Glutamatergic neuron (in vitro differentiated cells): ENCODE measurements at regions not wholly inside any gene's neighbourhood (a gene's known extent, or its start where the extent isn't known, plus 50 kb on each side); places are given as distances from the start of the nearest gene placed in this dataset.
"Not testable (repeated sequence)": the region's sequence is repeated elsewhere in the genome, so short reads cannot be mapped to it uniquely, and the experiment has no call there.

Experiments
- DNase-seq: peaks from one replicate; pipeline ENCODE4 v3.0.0; 2022
- H3K27ac Mint-ChIP-seq: one replicate; pipeline ENCODE4 v1.8.0; 2020; ENCODE audit warnings: mild to moderate bottlenecking, mixed read lengths, inconsistent platforms; ENCODE audit not compliant: unreplicated experiment
- H3K27me3 Mint-ChIP-seq: one replicate; pipeline ENCODE4 v1.8.0; 2020; ENCODE audit warnings: mild to moderate bottlenecking, moderate library complexity, mixed read lengths, inconsistent platforms; ENCODE audit not compliant: unreplicated experiment
- H3K36me3 Mint-ChIP-seq: one replicate; pipeline ENCODE4 v1.8.0; 2020; ENCODE audit warnings: mild to moderate bottlenecking, mixed read lengths, inconsistent platforms; ENCODE audit not compliant: unreplicated experiment
- H3K4me1 Mint-ChIP-seq: one replicate; pipeline ENCODE4 v1.8.0; 2020; ENCODE audit warnings: mild to moderate bottlenecking, low read depth, mixed read lengths, inconsistent platforms; ENCODE audit not compliant: unreplicated experiment
- H3K4me3 Mint-ChIP-seq: one replicate; pipeline ENCODE4 v1.8.0; 2020; ENCODE audit warnings: mild to moderate bottlenecking, mixed read lengths, inconsistent platforms; ENCODE audit not compliant: unreplicated experiment
- H3K9me3 Mint-ChIP-seq: one replicate; pipeline ENCODE4 v1.8.0; 2020; ENCODE audit warnings: mild to moderate bottlenecking, moderate library complexity, mixed read lengths, inconsistent platforms; ENCODE audit not compliant: unreplicated experiment
- TF ChIP-seq, protein P1 (sequence below): fragments of 200-600 bp; sonication (generic); IDR thresholded peaks from one replicate; pipeline ENCODE4 v1.5.0; 2021; ENCODE audit not compliant: partially characterized antibody, unreplicated experiment

DNA sequence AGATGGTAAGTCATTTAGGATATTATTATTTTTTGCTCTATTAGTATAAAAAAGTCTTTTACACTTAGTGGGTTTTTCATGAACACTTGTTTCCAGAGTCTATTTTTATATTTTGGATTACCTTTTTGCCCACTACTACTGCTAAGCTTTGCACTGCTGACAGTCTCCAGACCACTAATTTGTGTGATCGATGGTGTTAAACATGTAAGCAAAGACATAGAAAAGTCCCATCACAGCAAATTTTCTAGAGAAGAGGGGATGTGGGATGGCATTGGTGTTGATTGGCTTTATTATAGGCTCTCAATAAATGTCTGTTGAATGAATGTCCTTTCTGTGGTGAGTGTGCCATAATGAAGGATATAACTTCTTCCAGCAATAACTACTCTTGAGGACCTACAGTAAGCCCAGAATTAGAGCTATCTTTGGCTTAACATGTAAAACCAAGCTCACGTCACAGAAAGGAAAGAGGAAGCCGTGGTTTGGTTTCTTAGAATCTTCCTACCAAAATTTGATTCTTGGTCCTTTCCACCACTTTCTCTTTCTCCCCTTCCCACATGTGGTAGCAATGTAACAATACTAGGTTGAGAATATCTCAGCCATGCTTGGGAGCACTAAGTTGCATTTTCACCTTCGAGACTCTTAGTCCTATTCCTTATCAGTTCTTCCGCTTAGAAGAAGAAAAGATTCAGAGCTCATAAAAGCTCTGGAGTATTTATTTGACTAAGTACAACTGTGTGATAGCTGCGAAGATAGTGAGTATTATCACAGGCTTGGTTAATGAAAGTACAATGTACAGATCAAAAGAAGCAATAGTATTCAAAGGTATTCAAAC lies 90.6 kb upstream of the UMPS start:
- H3K36me3 Mint-ChIP-seq, result no peaks in the 10 kb centered on the region

DNA sequence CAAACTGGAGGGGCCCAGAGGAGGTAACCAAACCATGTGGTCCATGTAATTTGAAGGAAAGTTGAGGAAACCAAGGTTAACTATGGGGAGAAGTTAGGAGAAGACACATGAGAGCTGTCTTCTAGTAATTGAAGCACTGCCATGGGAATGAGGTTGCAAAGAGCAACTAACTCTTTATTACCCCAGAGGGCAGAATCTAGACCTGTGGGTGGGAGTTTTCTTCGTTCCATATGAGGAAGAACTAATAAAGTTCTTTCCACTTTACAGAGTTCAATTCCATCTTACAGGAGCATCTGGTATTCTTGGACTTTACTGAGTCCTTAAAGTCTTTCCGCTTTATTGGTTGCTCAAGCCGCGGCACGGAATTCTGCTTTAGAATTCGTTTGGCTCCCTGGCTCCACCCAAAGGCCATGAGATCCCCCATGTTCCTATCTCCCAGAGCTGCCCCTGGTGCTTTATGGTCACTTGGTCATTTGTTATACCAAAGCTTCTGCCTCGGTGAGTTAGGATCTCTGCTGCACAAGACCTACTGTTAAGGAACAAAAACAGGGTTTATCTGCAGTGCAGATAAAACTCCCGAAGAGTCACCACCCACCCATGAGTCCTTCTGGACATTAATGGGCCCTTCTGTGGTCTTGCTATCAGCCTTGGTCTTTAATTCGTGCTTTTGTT lies 89.5 kb upstream of the UMPS start:
- Mint-ChIP-seq H3K9me3 (peaks cover 7% of the 10 kb centered on the region), H3K27me3 (peaks cover 3% of the 10 kb centered on the region), H3K4me3 (no peak overlapping the region), H3K27ac (no peak overlapping the region), H3K4me1 (no peaks in the 10 kb centered on the region), H3K36me3 (no peaks in the 10 kb centered on the region)
- TF ChIP-seq, protein P1, sequence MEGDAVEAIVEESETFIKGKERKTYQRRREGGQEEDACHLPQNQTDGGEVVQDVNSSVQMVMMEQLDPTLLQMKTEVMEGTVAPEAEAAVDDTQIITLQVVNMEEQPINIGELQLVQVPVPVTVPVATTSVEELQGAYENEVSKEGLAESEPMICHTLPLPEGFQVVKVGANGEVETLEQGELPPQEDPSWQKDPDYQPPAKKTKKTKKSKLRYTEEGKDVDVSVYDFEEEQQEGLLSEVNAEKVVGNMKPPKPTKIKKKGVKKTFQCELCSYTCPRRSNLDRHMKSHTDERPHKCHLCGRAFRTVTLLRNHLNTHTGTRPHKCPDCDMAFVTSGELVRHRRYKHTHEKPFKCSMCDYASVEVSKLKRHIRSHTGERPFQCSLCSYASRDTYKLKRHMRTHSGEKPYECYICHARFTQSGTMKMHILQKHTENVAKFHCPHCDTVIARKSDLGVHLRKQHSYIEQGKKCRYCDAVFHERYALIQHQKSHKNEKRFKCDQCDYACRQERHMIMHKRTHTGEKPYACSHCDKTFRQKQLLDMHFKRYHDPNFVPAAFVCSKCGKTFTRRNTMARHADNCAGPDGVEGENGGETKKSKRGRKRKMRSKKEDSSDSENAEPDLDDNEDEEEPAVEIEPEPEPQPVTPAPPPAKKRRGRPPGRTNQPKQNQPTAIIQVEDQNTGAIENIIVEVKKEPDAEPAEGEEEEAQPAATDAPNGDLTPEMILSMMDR, result no peak
- DNase-seq, result no peak

More for the DNA sequence above, 90.6 kb upstream of the UMPS start:
- peaks cover 7% of the 10 kb centered on the region for H3K9me3 Mint-ChIP-seq
- no peak for DNase-seq
- TF ChIP-seq, protein P1, result no peak
- no peak overlapping the region for H3K27ac Mint-ChIP-seq
- H3K4me3 Mint-ChIP-seq, result no peak overlapping the region
- H3K4me1 Mint-ChIP-seq, result peaks cover 4% of the 10 kb centered on the region
- H3K27me3 Mint-ChIP-seq, result peaks cover 3% of the 10 kb centered on the region

DNA sequence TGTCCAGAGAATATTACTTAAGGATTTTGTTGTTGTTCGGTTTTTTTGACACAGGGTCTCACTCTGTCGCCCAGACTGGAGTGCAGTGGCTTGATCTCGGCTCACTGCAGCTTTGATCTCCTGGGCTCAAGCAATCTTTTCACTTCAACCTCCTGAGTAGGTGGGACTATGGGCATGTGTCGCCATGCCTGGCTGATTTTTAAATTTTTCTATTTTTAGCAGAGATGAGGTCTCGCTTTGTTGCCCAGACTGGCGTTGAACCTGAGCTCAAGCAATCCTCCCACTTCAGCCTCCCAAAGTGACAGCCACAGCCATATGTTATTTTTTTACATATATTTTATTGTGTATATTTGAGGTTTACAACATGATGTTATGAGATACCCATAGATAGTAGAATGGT lies 86.8 kb upstream of the UMPS start:
- Mint-ChIP-seq H3K4me1 (peaks cover 7% of the 10 kb centered on the region), H3K27me3 (peaks cover 6% of the 10 kb centered on the region), H3K9me3 (peaks cover 9% of the 10 kb centered on the region), H3K36me3 (peaks cover 16% of the 10 kb centered on the region), H3K4me3 (no peak overlapping the region), H3K27ac (no peak overlapping the region)
- TF ChIP-seq, protein P1, result no peak
- no peak for DNase-seq

DNA sequence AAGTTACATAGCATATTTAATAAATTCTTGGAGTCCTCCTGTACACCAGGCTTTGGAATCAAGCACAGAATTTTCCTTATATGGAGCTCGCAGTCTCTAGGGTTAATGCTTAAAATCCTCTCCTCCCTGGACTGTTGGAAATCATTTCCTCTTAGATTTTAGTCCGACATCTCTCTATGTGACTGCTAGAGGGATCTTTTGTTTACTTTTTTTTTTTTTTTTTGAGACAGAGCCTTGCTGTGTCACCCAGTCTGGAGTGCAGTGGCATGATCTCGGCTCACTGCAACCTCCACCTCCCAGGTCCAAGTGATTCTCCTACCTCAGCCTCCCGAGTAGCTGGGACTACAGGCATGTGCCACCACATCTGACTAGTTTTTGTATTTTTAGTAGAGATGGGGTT lies 84.1 kb upstream of the UMPS start:
- not testable (repeated sequence) for H3K27me3 Mint-ChIP-seq

DNA sequence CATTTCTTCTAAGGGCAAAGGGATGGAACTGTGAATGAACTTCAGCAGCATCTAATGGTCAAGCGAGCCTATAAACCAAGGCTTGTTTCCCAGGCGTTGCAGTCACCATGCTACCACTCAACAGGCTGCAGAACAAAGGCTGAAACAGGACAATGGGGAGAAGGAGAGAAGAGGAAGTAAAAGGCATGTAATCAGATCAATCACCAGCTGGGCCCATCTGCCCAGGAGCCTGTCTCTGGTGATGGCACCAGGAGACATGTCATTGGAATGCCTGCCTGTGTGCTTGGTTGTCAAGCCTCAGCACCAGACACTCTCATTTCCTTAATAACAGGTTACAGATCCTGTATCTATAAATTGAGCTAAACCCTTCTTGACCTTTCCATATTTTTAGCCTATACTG lies 81.7 kb upstream of the UMPS start:
- peaks cover 5% of the 10 kb centered on the region for H3K27me3 Mint-ChIP-seq
- DNase-seq, result peak; percentile 37
- no peak overlapping the region for H3K4me3 Mint-ChIP-seq
- TF ChIP-seq, protein P1, result no peak
- H3K36me3 Mint-ChIP-seq, result peaks cover 28% of the 10 kb centered on the region
- peak overlapping the region; percentile 72 for H3K27ac Mint-ChIP-seq
- peaks cover 9% of the 10 kb centered on the region for H3K4me1 Mint-ChIP-seq
- peaks cover 7% of the 10 kb centered on the region for H3K9me3 Mint-ChIP-seq

More for the DNA sequence above, 84.1 kb upstream of the UMPS start:
- Mint-ChIP-seq H3K9me3 (peaks cover 12% of the 10 kb centered on the region), H3K36me3 (peaks cover 23% of the 10 kb centered on the region)
- not testable (repeated sequence) for H3K4me3 Mint-ChIP-seq, H3K27ac Mint-ChIP-seq, DNase-seq, H3K4me1 Mint-ChIP-seq
